Fibroblast of lung (primary cell): ENCODE measurements at regions not wholly inside any gene's neighbourhood (a gene's known extent, or its start where the extent isn't known, plus 50 kb on each side); places are given as distances from the start of the nearest gene placed in this dataset.
"Not testable (repeated sequence)": the region's sequence is repeated elsewhere in the genome, so short reads cannot be mapped to it uniquely, and the experiment has no call there.

Source experiments
- DNase-seq, 2 donors: peaks; one replicate each; pipeline versions ENCODE4 v3.0.0 to v3.0.0-alpha.2; 2010; ENCODE audit warnings: low read depth in 2 of 2
- H2AFZ ChIP-seq: 2 replicates; pipeline ENCODE4 v1.5.1; 2012; ENCODE audit warnings: low read length, control low read depth, inconsistent platforms
- H3K27ac ChIP-seq: 2 replicates; pipeline ENCODE4 v1.5.1; 2011; ENCODE audit warnings: low read length, control low read depth; ENCODE audit not compliant: insufficient read depth
- H3K27me3 ChIP-seq: 2 replicates; pipeline ENCODE4 v1.5.1; 2011; ENCODE audit warnings: mild to moderate bottlenecking, low read length; ENCODE audit not compliant: control insufficient read depth, insufficient read depth
- H3K36me3 ChIP-seq: 2 replicates; pipeline ENCODE4 v1.5.1; 2011; ENCODE audit warnings: low read length; ENCODE audit not compliant: control insufficient read depth, insufficient read depth
- H3K4me1 ChIP-seq: 2 replicates; pipeline ENCODE4 v1.5.1; 2011; ENCODE audit warnings: low read length; ENCODE audit not compliant: control insufficient read depth, insufficient read depth; ENCODE audit errors: extremely low read depth
- H3K4me2 ChIP-seq: 2 replicates; pipeline ENCODE4 v1.5.1; 2011; ENCODE audit warnings: low read length, control low read depth; ENCODE audit not compliant: insufficient read depth; ENCODE audit errors: extremely low read depth
- H3K4me3 ChIP-seq, 4 experiments: fragments of 200-600 bp in 1 of 4; sonication (generic) in 1 of 4; replicated peaks in 1 of 4; 2 replicates each; pipeline ENCODE4 v1.5.1; 2011 to 2016; ENCODE audit warnings: low read length in 4 of 4, low read depth in 3 of 4, mild to moderate bottlenecking in 3 of 4, control low read depth in 2 of 4, inconsistent platforms in 1 of 4, mixed read lengths in 1 of 4; ENCODE audit not compliant: insufficient read depth in 1 of 4; ENCODE audit errors: control extremely low read depth in 1 of 4
- H3K79me2 ChIP-seq: 2 replicates; pipeline ENCODE4 v1.5.1; 2012; ENCODE audit warnings: mild to moderate bottlenecking, low read length, inconsistent platforms; ENCODE audit not compliant: control insufficient read depth, insufficient read depth
- H3K9ac ChIP-seq: 2 replicates; pipeline ENCODE4 v1.5.1; 2011; ENCODE audit warnings: mild to moderate bottlenecking, low read length, control low read depth; ENCODE audit not compliant: insufficient read depth
- H3K9me3 ChIP-seq: 2 replicates; pipeline ENCODE4 v1.5.1; 2012; ENCODE audit warnings: low read depth, low read length; ENCODE audit not compliant: control insufficient read depth, insufficient read depth
- H4K20me1 ChIP-seq: 2 replicates; pipeline ENCODE4 v1.5.1; 2011; ENCODE audit warnings: low read length; ENCODE audit not compliant: control insufficient read depth, insufficient read depth; ENCODE audit errors: extremely low read depth
- CTCF ChIP-seq, 2 donors: IDR thresholded peaks in 1 of 2; conservative IDR thresholded peaks in 1 of 2; 1 replicate in 1 of 2; 2 replicates in 1 of 2; pipeline ENCODE4 v1.5.1; 2011 to 2012; ENCODE audit warnings: low read length in 2 of 2, control low read depth in 1 of 2, inconsistent platforms in 1 of 2, low read depth in 1 of 2, mild to moderate bottlenecking in 1 of 2
- EZH2 ChIP-seq: IDR thresholded peaks from 2 replicates; pipeline ENCODE4 v1.5.1; 2012; ENCODE audit warnings: low read length, control low read depth, mild to moderate bottlenecking; ENCODE audit errors: missing control alignments

- H3K27me3 ChIP-seq = no peaks in the 10 kb centered on the region
- no peaks in the 10 kb centered on the region for H4K20me1 ChIP-seq
- no peak overlapping the region for H2AFZ ChIP-seq
- no peak overlapping the region for H3K4me2 ChIP-seq
- H3K9ac ChIP-seq = no peak overlapping the region
- H3K4me3 ChIP-seq = no peak overlapping the region
- DNase-seq = no peak
- H3K9me3 ChIP-seq = no peaks in the 10 kb centered on the region
- no peaks in the 10 kb centered on the region for H3K79me2 ChIP-seq
- H3K36me3 ChIP-seq = no peaks in the 10 kb centered on the region
- no peak overlapping the region for H3K27ac ChIP-seq
- H3K4me1 ChIP-seq = no peaks in the 10 kb centered on the region
- TF ChIP-seq CTCF (conservative IDR thresholded peaks at IDR 0.05 in 1 of 2, IDR thresholded peaks at IDR 0.05 in 1 of 2; ENCODE audit: low read depth in 1 of 2, low read length in 2 of 2) = no peak
- TF ChIP-seq EZH2 = no peak
Measured at GRCh38 chrX:129361576-129361975, 161.7 kb downstream of the SMARCA1 start.

GRCh38 chrX:129360175-129360574, 163.1 kb downstream of the SMARCA1 start:
- Histone ChIP-seq H4K20me1 (no peaks in the 10 kb centered on the region), H3K4me2 (no peak overlapping the region), H3K27me3 (no peaks in the 10 kb centered on the region), H3K4me1 (no peaks in the 10 kb centered on the region), H3K9ac (no peak overlapping the region), H3K36me3 (no peaks in the 10 kb centered on the region), H3K4me3 (no peak overlapping the region), H3K27ac (no peak overlapping the region), H3K79me2 (no peaks in the 10 kb centered on the region), H3K9me3 (no peaks in the 10 kb centered on the region), H2AFZ (no peak overlapping the region)
- TF ChIP-seq EZH2 (no peak), CTCF (conservative IDR thresholded peaks at IDR 0.05 in 1 of 2, IDR thresholded peaks at IDR 0.05 in 1 of 2; ENCODE audit: low read depth in 1 of 2, low read length in 2 of 2) (peak; percentile 32 to 44)
- peak; percentile 34 to 41 for DNase-seq

- no peaks in the 10 kb centered on the region for H3K4me1 ChIP-seq
- no peak overlapping the region for H3K27ac ChIP-seq
- H3K9me3 ChIP-seq = no peaks in the 10 kb centered on the region
- no peak overlapping the region for H3K4me3 ChIP-seq
- no peak overlapping the region for H3K9ac ChIP-seq
- H3K4me2 ChIP-seq = no peak overlapping the region
- no peaks in the 10 kb centered on the region for H3K79me2 ChIP-seq
- no peaks in the 10 kb centered on the region for H4K20me1 ChIP-seq
- H2AFZ ChIP-seq = no peak overlapping the region
- no peaks in the 10 kb centered on the region for H3K36me3 ChIP-seq
- DNase-seq = peak; percentile 0 to 24
- H3K27me3 ChIP-seq = no peaks in the 10 kb centered on the region
- no peak for TF ChIP-seq EZH2
- no peak for TF ChIP-seq CTCF (conservative IDR thresholded peaks at IDR 0.05 in 1 of 2, IDR thresholded peaks at IDR 0.05 in 1 of 2; ENCODE audit: low read depth in 1 of 2, low read length in 2 of 2)
Measured at GRCh38 chrX:129359269-129359668, 164.0 kb downstream of the SMARCA1 start.

GRCh38 chrX:129357428-129357827, 165.9 kb downstream of the SMARCA1 start:
- H2AFZ ChIP-seq, H3K4me2 ChIP-seq, H3K9me3 ChIP-seq, H3K79me2 ChIP-seq, H3K9ac ChIP-seq, H3K27me3 ChIP-seq, H4K20me1 ChIP-seq, H3K36me3 ChIP-seq, H3K4me3 ChIP-seq, H3K4me1 ChIP-seq, H3K27ac ChIP-seq, DNase-seq: not testable (repeated sequence)
